Gastrocnemius medialis (tissue), 4 donors: ENCODE measurements at regions not wholly inside any gene's neighbourhood (a gene's known extent, or its start where the extent isn't known, plus 50 kb on each side); places are given as distances from the start of the nearest gene placed in this dataset.

Source experiments
- ATAC-seq, 2 donors: fragments of 150-250 bp; one replicate each; pipeline ENCODE4 v1.9.1; 2016
- DNase-seq, 2 donors: peaks; one replicate each; pipeline ENCODE4 v3.0.0-alpha.2; 2019
- H3K27ac ChIP-seq, 4 donors: fragments of 200-600 bp; sonication (generic); 1 replicate in 1 of 4; 2 replicates in 3 of 4; pipeline ENCODE4 v1.5.1; 2016 to 2018; ENCODE audit warnings: mild to moderate bottlenecking in 2 of 4, moderate library complexity in 1 of 4
- H3K27me3 ChIP-seq, 3 donors: fragments of 200-600 bp; sonication (generic) in 2 of 3; 1 replicate in 1 of 3; 2 replicates in 2 of 3; pipeline versions ENCODE4 v1.5.1 to v1.6.0; 2016 to 2019; ENCODE audit warnings: mild to moderate bottlenecking in 1 of 3, moderate library complexity in 1 of 3
- H3K36me3 ChIP-seq, 2 donors: fragments of 200-600 bp; sonication (generic) in 1 of 2; one replicate each; pipeline ENCODE4 v1.5.1; 2017 to 2018
- H3K4me1 ChIP-seq, 2 donors: fragments of 200-600 bp; sonication (generic) in 1 of 2; one replicate each; pipeline ENCODE4 v1.5.1; 2016 to 2017; ENCODE audit warnings: mild to moderate bottlenecking in 2 of 2
- H3K4me3 ChIP-seq, 4 donors: fragments of 200-600 bp; sonication (generic) in 3 of 4; 1 replicate in 1 of 4; 2 replicates in 3 of 4; pipeline ENCODE4 v1.5.1; 2016 to 2019; ENCODE audit warnings: mild to moderate bottlenecking in 2 of 4
- H3K9me3 ChIP-seq, 3 donors: fragments of 200-600 bp; sonication (generic) in 2 of 3; 1 replicate in 1 of 3; 2 replicates in 2 of 3; pipeline ENCODE4 v1.5.1; 2016 to 2019
- POLR2A ChIP-seq, 2 donors: fragments of 450-650 bp; IDR thresholded peaks; one replicate each; pipeline ENCODE4 v1.6.1; 2017; ENCODE audit warnings: antibody characterized with exemption in 2 of 2, mild to moderate bottlenecking in 2 of 2, moderate library complexity in 2 of 2
- in situ Hi-C, 4 donors: fragments of 200-750 bp; cut with MboI; loops; one replicate each; pipeline versions ENCODE4 v1.15.0 to v1.8.0; 2017; ENCODE audit warnings: low sequenced_read_pairs in 4 of 4
- intact Hi-C: fragments of 100-400 bp; cut with DNase I; formaldehyde crosslinking; loops from one replicate; pipeline ENCODE4 v1.15.1; 2023; ENCODE audit warnings: low total_unique reads
- TF ChIP-seq, protein P1 (sequence below), 5 experiments: fragments of 450-650 bp in 3 of 5; fragments of 200-600 bp in 2 of 5; sonication (generic) in 2 of 5; IDR thresholded peaks in 4 of 5; conservative IDR thresholded peaks in 1 of 5; 1 replicate in 4 of 5; 2 replicates in 1 of 5; pipeline ENCODE4 v1.5.1; 2016 to 2019; ENCODE audit warnings: antibody characterized with exemption in 5 of 5, mild to moderate bottlenecking in 3 of 5, moderate library complexity in 3 of 5

DNA sequence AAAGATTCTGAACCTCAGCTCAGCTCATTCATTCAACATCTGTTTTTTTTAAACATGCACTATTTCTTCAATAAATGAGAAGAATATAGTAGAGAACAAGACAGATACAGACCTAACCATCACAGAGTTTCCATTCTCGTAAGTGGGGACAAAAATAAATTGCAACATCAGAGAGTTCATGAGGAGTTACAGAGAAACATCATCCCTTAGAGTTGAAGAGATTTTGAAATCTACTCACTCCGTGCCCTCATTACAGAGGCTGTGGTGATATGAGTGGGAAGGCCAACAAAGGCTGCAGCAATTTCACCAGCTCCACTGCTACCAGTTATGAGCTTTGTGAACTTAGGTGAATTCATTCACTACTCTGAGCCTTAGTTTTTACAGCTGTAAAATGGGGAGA is 399.3 kb downstream of the BCL11A start:
- DNase-seq = no peak
- no peak for ATAC-seq
- intact Hi-C loops (no loop called here), in situ Hi-C loops (no loop called here)
- Histone ChIP-seq H3K27ac (no peak overlapping the region), H3K9me3 (peaks cover 0 to 5% (median 3%) of the 10 kb centered on the region in 3 donors), H3K4me3 (no peak overlapping the region), H3K4me1 (no peaks in the 10 kb centered on the region), H3K27me3 (peaks cover 0 to 3% (median 0%) of the 10 kb centered on the region in 3 donors), H3K36me3 (no peaks in the 10 kb centered on the region)
- TF ChIP-seq POLR2A (IDR thresholded peaks at IDR 0.05) = no peak

DNA sequence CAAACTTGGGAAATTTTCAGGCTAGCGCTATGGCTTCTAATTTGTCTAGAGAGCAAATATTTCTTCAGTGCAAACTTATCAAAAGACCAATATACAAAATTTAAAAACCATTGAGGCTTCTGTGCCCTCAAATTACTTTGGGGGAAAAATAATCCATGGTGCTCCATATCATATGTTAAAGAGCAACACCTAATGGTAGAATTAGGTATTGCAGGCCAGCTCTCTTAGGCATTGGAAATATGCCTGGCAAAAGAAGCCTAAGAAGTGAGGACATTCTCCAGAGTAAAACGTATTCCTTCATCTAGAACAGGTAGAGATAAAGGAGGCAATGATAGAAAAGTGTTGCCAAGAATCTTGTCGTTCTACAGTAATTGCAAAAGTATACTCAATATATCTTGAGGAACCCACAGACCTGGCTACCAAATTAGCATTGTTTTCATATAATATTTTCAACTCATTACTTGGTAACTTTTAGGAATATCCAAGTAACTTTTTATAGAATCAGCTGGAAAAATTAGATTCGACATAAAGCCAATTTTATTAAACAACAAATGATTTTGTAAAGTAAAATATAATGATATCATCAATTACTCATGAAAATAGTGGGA is 401.1 kb downstream of the BCL11A start:
- TF ChIP-seq, protein P1, sequence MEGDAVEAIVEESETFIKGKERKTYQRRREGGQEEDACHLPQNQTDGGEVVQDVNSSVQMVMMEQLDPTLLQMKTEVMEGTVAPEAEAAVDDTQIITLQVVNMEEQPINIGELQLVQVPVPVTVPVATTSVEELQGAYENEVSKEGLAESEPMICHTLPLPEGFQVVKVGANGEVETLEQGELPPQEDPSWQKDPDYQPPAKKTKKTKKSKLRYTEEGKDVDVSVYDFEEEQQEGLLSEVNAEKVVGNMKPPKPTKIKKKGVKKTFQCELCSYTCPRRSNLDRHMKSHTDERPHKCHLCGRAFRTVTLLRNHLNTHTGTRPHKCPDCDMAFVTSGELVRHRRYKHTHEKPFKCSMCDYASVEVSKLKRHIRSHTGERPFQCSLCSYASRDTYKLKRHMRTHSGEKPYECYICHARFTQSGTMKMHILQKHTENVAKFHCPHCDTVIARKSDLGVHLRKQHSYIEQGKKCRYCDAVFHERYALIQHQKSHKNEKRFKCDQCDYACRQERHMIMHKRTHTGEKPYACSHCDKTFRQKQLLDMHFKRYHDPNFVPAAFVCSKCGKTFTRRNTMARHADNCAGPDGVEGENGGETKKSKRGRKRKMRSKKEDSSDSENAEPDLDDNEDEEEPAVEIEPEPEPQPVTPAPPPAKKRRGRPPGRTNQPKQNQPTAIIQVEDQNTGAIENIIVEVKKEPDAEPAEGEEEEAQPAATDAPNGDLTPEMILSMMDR (IDR thresholded peaks at IDR 0.05 in 4 of 5, conservative IDR thresholded peaks at IDR 0.05 in 1 of 5) = peak; percentile 16 to 59 (median 49)
- no peak for TF ChIP-seq POLR2A (IDR thresholded peaks at IDR 0.05)
- in situ Hi-C loops = no loop called here
- H3K4me3 ChIP-seq = no peak overlapping the region
- H3K27me3 ChIP-seq = peaks cover 0 to 3% (median 0%) of the 10 kb centered on the region in 3 donors
- DNase-seq (no peak), ATAC-seq (no peak)
- H3K27ac ChIP-seq = no peak overlapping the region
- H3K9me3 ChIP-seq = peaks cover 0 to 5% (median 3%) of the 10 kb centered on the region in 3 donors
- no peaks in the 10 kb centered on the region for H3K36me3 ChIP-seq
- intact Hi-C loops = no loop called here
- H3K4me1 ChIP-seq = no peaks in the 10 kb centered on the region

- no peaks in the 10 kb centered on the region for H3K4me1 ChIP-seq
- ATAC-seq (no peak), DNase-seq (no peak)
- H3K9me3 ChIP-seq = peaks cover 0 to 5% (median 3%) of the 10 kb centered on the region in 3 donors
- in situ Hi-C loops = no loop called here
- intact Hi-C loops = no loop called here
- no peak overlapping the region for H3K4me3 ChIP-seq
- H3K27me3 ChIP-seq = no peaks in the 10 kb centered on the region
- H3K36me3 ChIP-seq = no peaks in the 10 kb centered on the region
- TF ChIP-seq, protein P1 (IDR thresholded peaks at IDR 0.05 in 4 of 5, conservative IDR thresholded peaks at IDR 0.05 in 1 of 5) = no peak
- TF ChIP-seq POLR2A (IDR thresholded peaks at IDR 0.05) = no peak
- H3K27ac ChIP-seq = no peak overlapping the region
Measured at GRCh38 chr2:60149176-60149575, 404.3 kb downstream of the BCL11A start.

GRCh38 chr2:60148716-60149115 is 404.7 kb downstream of the BCL11A start:
- Histone ChIP-seq H3K27me3 (no peaks in the 10 kb centered on the region), H3K9me3 (peaks cover 0 to 5% (median 3%) of the 10 kb centered on the region in 3 donors), H3K27ac (no peak overlapping the region), H3K4me3 (no peak overlapping the region), H3K36me3 (no peaks in the 10 kb centered on the region), H3K4me1 (no peaks in the 10 kb centered on the region)
- intact Hi-C loops = no loop called here
- in situ Hi-C loops = no loop called here
- no peak for DNase-seq
- no peak for ATAC-seq
- TF ChIP-seq, protein P1 (IDR thresholded peaks at IDR 0.05 in 4 of 5, conservative IDR thresholded peaks at IDR 0.05 in 1 of 5) = no peak
- TF ChIP-seq POLR2A (IDR thresholded peaks at IDR 0.05) = no peak

- no peak for TF ChIP-seq POLR2A (IDR thresholded peaks at IDR 0.05)
- TF ChIP-seq, protein P1 (IDR thresholded peaks at IDR 0.05 in 4 of 5, conservative IDR thresholded peaks at IDR 0.05 in 1 of 5) = no peak
- intact Hi-C loops = no loop called here
- ATAC-seq (no peak), DNase-seq (no peak)
- Histone ChIP-seq H3K9me3 (no peaks in the 10 kb centered on the region), H3K27me3 (no peaks in the 10 kb centered on the region), H3K4me3 (no peak overlapping the region), H3K36me3 (no peaks in the 10 kb centered on the region), H3K4me1 (no peaks in the 10 kb centered on the region), H3K27ac (no peak overlapping the region)
- in situ Hi-C loops = no loop called here
Measured at GRCh38 chr2:60140185-60140584, 413.3 kb downstream of the BCL11A start.
